CD14-positive monocyte (primary cell): ENCODE measurements at regions not wholly inside any gene's neighbourhood (a gene's known extent, or its start where the extent isn't known, plus 50 kb on each side); places are given as distances from the start of the nearest gene placed in this dataset.

Experiments
- DNase-seq, 3 donors: peaks; one replicate each; pipeline ENCODE4 v3.0.0-alpha.2; 2011 to 2022
- H2AFZ ChIP-seq: 2 replicates; pipeline ENCODE4 v1.6.0; 2012; ENCODE audit warnings: mild to moderate bottlenecking, low read depth, low read length, inconsistent platforms; ENCODE audit not compliant: insufficient read depth, poor library complexity, severe bottlenecking
- H3K27ac ChIP-seq, 2 donors: 1 replicate in 1 of 2; 2 replicates in 1 of 2; pipeline ENCODE4 v1.5.1; 2012 to 2013; ENCODE audit warnings: low read length in 2 of 2, control low read depth in 1 of 2, inconsistent platforms in 1 of 2, low read depth in 1 of 2, mild to moderate bottlenecking in 1 of 2
- H3K27me3 ChIP-seq, 2 donors: one replicate each; pipeline versions ENCODE4 v1.6.0 to v1.6.1; 2011 to 2013; ENCODE audit warnings: low read length in 2 of 2; ENCODE audit not compliant: control insufficient read depth in 2 of 2, insufficient read depth in 2 of 2
- H3K36me3 ChIP-seq, 2 donors: replicated peaks in 1 of 2; 1 replicate in 1 of 2; 2 replicates in 1 of 2; pipeline versions ENCODE4 v1.5.1 to v1.6.1; 2012 to 2013; ENCODE audit warnings: low read length in 2 of 2, control low read depth in 1 of 2, inconsistent platforms in 1 of 2, mild to moderate bottlenecking in 1 of 2; ENCODE audit not compliant: insufficient read depth in 2 of 2, control insufficient read depth in 1 of 2
- H3K4me1 ChIP-seq, 2 donors: 1 replicate in 1 of 2; 2 replicates in 1 of 2; pipeline versions ENCODE4 v1.5.1 to v1.6.1; 2012 to 2013; ENCODE audit warnings: low read length in 2 of 2, control low read depth in 1 of 2, inconsistent platforms in 1 of 2, mild to moderate bottlenecking in 1 of 2, moderate library complexity in 1 of 2; ENCODE audit not compliant: insufficient read depth in 2 of 2, control insufficient read depth in 1 of 2
- H3K4me2 ChIP-seq: replicated peaks from 2 replicates; pipeline ENCODE3; 2012; ENCODE audit warnings: low read length, moderate library complexity, mild to moderate bottlenecking; ENCODE audit not compliant: poor library complexity, severe bottlenecking; ENCODE audit errors: extremely low read depth
- H3K4me3 ChIP-seq, 3 experiments: fragments of 200-600 bp in 1 of 3; sonication (generic) in 1 of 3; replicated peaks in 1 of 3; 1 replicate in 2 of 3; 2 replicates in 1 of 3; pipeline ENCODE4 v1.5.1; 2011 to 2013; ENCODE audit warnings: low read length in 3 of 3, mild to moderate bottlenecking in 3 of 3, control low read depth in 2 of 3, low read depth in 2 of 3, inconsistent platforms in 1 of 3, moderate library complexity in 1 of 3
- H3K79me2 ChIP-seq: 2 replicates; pipeline ENCODE4 v1.6.0; 2012; ENCODE audit warnings: mild to moderate bottlenecking, control low read depth, inconsistent platforms, low read length, moderate library complexity; ENCODE audit not compliant: insufficient read depth
- H3K9ac ChIP-seq: 2 replicates; pipeline ENCODE4 v1.6.0; 2017; ENCODE audit warnings: low read length, mild to moderate bottlenecking; ENCODE audit not compliant: insufficient read depth, poor library complexity, severe bottlenecking
- H3K9me3 ChIP-seq, 2 donors: replicated peaks in 1 of 2; 1 replicate in 1 of 2; 2 replicates in 1 of 2; pipeline versions ENCODE4 v1.5.1 to v1.6.1; 2012 to 2013; ENCODE audit warnings: low read length in 2 of 2, control low read depth in 1 of 2; ENCODE audit not compliant: control insufficient read depth in 1 of 2, insufficient read depth in 1 of 2
- H4K20me1 ChIP-seq: 2 replicates; pipeline ENCODE4 v1.6.0; 2012; ENCODE audit warnings: mild to moderate bottlenecking, low read length, control low read depth, moderate library complexity; ENCODE audit not compliant: insufficient read depth
- H3K27ac Mint-ChIP-seq, 7 donors: one replicate each; pipeline ENCODE4 v1.8.0; 2020; ENCODE audit warnings: mild to moderate bottlenecking in 7 of 7, mixed read lengths in 7 of 7, moderate library complexity in 6 of 7, inconsistent platforms in 2 of 7
- H3K27me3 Mint-ChIP-seq, 3 donors: one replicate each; pipeline ENCODE4 v1.8.0; 2021 to 2022; ENCODE audit warnings: low read depth in 3 of 3, mild to moderate bottlenecking in 3 of 3, mixed read lengths in 3 of 3, moderate library complexity in 3 of 3, inconsistent platforms in 1 of 3
- H3K36me3 Mint-ChIP-seq, 2 donors: one replicate each; pipeline ENCODE4 v1.8.0; 2020; ENCODE audit warnings: mixed read lengths in 2 of 2, inconsistent platforms in 1 of 2, mild to moderate bottlenecking in 1 of 2
- H3K4me1 Mint-ChIP-seq: one replicate; pipeline ENCODE4 v1.8.0; 2020; ENCODE audit warnings: mild to moderate bottlenecking, mixed read lengths
- H3K4me3 Mint-ChIP-seq, 2 donors: one replicate each; pipeline ENCODE4 v1.8.0; 2020; ENCODE audit warnings: mild to moderate bottlenecking in 2 of 2, mixed read lengths in 2 of 2, moderate library complexity in 1 of 2
- H3K9me3 Mint-ChIP-seq, 7 donors: one replicate each; pipeline ENCODE4 v1.8.0; 2020 to 2022; ENCODE audit warnings: mixed read lengths in 7 of 7, mild to moderate bottlenecking in 6 of 7, moderate library complexity in 6 of 7, inconsistent platforms in 2 of 7
- WGBS: methylation state at CpG from one replicate; pipeline ENCODE4 v1.1.5; 2013; ENCODE audit warnings: missing lambda C conversion rate; ENCODE audit not compliant: insufficient coverage; 5-methylcytosine and 5-hydroxymethylcytosine counted together
- intact Hi-C, 2 donors: fragments of 100-400 bp; cut with micrococcal nuclease; formaldehyde crosslinking; loops; one replicate each; pipeline versions ENCODE4 v1.15.0 to v1.15.1; 2023
- TF ChIP-seq, protein P1 (sequence below): fragments of 200-600 bp; IDR thresholded peaks from one replicate; pipeline ENCODE4 v1.8.0; 2022; ENCODE audit warnings: antibody characterized with exemption, mild to moderate bottlenecking

- Mint-ChIP-seq H3K27me3 (peaks cover 0 to 2% (median 0%) of the 10 kb centered on the region in 3 donors), H3K27ac (no peak overlapping the region), H3K4me1 (peaks cover 19% of the 10 kb centered on the region), H3K36me3 (no peaks in the 10 kb centered on the region), H3K4me3 (no peak overlapping the region), H3K9me3 (peaks cover 0 to 3% (median 0%) of the 10 kb centered on the region in 7 donors)
- Histone ChIP-seq H3K4me3 (no peak overlapping the region), H4K20me1 (no peaks in the 10 kb centered on the region), H3K79me2 (no peaks in the 10 kb centered on the region), H3K9me3 (no peaks in the 10 kb centered on the region), H3K36me3 (no peaks in the 10 kb centered on the region), H3K4me2 (no peak overlapping the region), H3K27me3 (no peaks in the 10 kb centered on the region), H3K9ac (no peak overlapping the region), H3K4me1 (peaks cover 4 to 6% of the 10 kb centered on the region in 2 donors), H3K27ac (no peak overlapping the region), H2AFZ (no peak overlapping the region)
- TF ChIP-seq, protein P1, sequence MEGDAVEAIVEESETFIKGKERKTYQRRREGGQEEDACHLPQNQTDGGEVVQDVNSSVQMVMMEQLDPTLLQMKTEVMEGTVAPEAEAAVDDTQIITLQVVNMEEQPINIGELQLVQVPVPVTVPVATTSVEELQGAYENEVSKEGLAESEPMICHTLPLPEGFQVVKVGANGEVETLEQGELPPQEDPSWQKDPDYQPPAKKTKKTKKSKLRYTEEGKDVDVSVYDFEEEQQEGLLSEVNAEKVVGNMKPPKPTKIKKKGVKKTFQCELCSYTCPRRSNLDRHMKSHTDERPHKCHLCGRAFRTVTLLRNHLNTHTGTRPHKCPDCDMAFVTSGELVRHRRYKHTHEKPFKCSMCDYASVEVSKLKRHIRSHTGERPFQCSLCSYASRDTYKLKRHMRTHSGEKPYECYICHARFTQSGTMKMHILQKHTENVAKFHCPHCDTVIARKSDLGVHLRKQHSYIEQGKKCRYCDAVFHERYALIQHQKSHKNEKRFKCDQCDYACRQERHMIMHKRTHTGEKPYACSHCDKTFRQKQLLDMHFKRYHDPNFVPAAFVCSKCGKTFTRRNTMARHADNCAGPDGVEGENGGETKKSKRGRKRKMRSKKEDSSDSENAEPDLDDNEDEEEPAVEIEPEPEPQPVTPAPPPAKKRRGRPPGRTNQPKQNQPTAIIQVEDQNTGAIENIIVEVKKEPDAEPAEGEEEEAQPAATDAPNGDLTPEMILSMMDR = no peak
- WGBS = no CpG with 5 or more reads among the region's 5 CpGs
- intact Hi-C loops = no loop called here
- DNase-seq = no peak
Measured at GRCh38 chr3:178075344-178075743, 460.9 kb upstream of the KCNMB2 start.

- no peak overlapping the region for H3K4me2 ChIP-seq
- no peaks in the 10 kb centered on the region for H3K36me3 Mint-ChIP-seq
- peak overlapping the region in 1 of 7 donors; percentile 12 for H3K27ac Mint-ChIP-seq
- TF ChIP-seq, protein P1 = no peak
- H3K27me3 ChIP-seq = no peaks in the 10 kb centered on the region
- no peaks in the 10 kb centered on the region for H3K27me3 Mint-ChIP-seq
- intact Hi-C loops = no loop called here
- H3K9me3 Mint-ChIP-seq = no peaks in the 10 kb centered on the region
- no peaks in the 10 kb centered on the region for H3K79me2 ChIP-seq
- H2AFZ ChIP-seq = no peak overlapping the region
- no peak overlapping the region for H3K4me3 ChIP-seq
- 63% methylated on average over 1 of the region's 1 CpG for WGBS
- H3K4me1 ChIP-seq = peaks cover 0 to 6% of the 10 kb centered on the region in 2 donors
- H3K9me3 ChIP-seq = no peaks in the 10 kb centered on the region
- no peak for DNase-seq
- no peak overlapping the region for H3K27ac ChIP-seq
- no peaks in the 10 kb centered on the region for H3K36me3 ChIP-seq
- peaks cover 12% of the 10 kb centered on the region for H3K4me1 Mint-ChIP-seq
- H3K9ac ChIP-seq = no peak overlapping the region
- no peak overlapping the region for H3K4me3 Mint-ChIP-seq
- no peaks in the 10 kb centered on the region for H4K20me1 ChIP-seq
Measured at GRCh38 chr3:178078953-178079352, 457.3 kb upstream of the KCNMB2 start.
